Iris pigment epithelial cell (primary cell): ENCODE measurements at regions not wholly inside any gene's neighbourhood (a gene's known extent, or its start where the extent isn't known, plus 50 kb on each side); places are given as distances from the start of the nearest gene placed in this dataset.
"Not testable (repeated sequence)": the region's sequence is repeated elsewhere in the genome, so short reads cannot be mapped to it uniquely, and the experiment has no call there.

Experiments used
- DNase-seq: peaks from one replicate; pipeline ENCODE4 v3.0.0-alpha.2; 2011; ENCODE audit warnings: low read depth

- peak; percentile 20 for DNase-seq
These were observed 66.7 kb upstream of the MYO3A start for GRCh38 chr10:25867321-25867720.

GRCh38 chr10:25869067-25869591 lies 64.9 kb upstream of the MYO3A start:
- DNase-seq, result no peak

- DNase-seq, result no peak
These were observed 64.4 kb upstream of the MYO3A start for GRCh38 chr10:25869609-25870008.

- not testable (repeated sequence) for DNase-seq
These were observed 59.6 kb upstream of the MYO3A start for GRCh38 chr10:25874402-25874801.

- DNase-seq, result peak; percentile 54
These were observed 58.4 kb upstream of the MYO3A start for GRCh38 chr10:25875556-25876165.

- DNase-seq, result no peak
These were observed 56.7 kb upstream of the MYO3A start for GRCh38 chr10:25877296-25877695.
